Activated naive CD4-positive, alpha-beta T cell treated with anti-CD3 and anti-CD28 coated beads, Interleukin-2, amount 50 U/mL, for 72 hours (primary cell): ENCODE measurements at regions not wholly inside any gene's neighbourhood (a gene's known extent, or its start where the extent isn't known, plus 50 kb on each side); places are given as distances from the start of the nearest gene placed in this dataset.

Source experiments
- ATAC-seq, 2 donors: fragments of 150-1000 bp; cut with Tn5 transposase; 2 replicates each; pipeline ENCODE4 v1.10.0; 2021; ENCODE audit warnings: mild to moderate bottlenecking in 2 of 2, moderate library complexity in 2 of 2
- DNase-seq, 2 donors: peaks; one replicate each; pipeline ENCODE4 v3.0.0; 2021 to 2022; ENCODE audit warnings: low spot score in 2 of 2
- H3K27ac Mint-ChIP-seq, 2 donors: one replicate each; pipeline ENCODE4 v1.8.0; 2022; ENCODE audit warnings: mild to moderate bottlenecking in 2 of 2, mixed read lengths in 2 of 2
- H3K36me3 Mint-ChIP-seq, 2 donors: one replicate each; pipeline ENCODE4 v1.8.0; 2022; ENCODE audit warnings: mixed read lengths in 2 of 2
- H3K9me3 Mint-ChIP-seq, 2 donors: one replicate each; pipeline ENCODE4 v1.8.0; 2022; ENCODE audit warnings: mixed read lengths in 2 of 2

GRCh38 chr2:53302455-53302854 lies 465.1 kb upstream of the CHAC2 start:
- no peak for ATAC-seq
- no peaks in the 10 kb centered on the region for H3K36me3 Mint-ChIP-seq
- H3K9me3 Mint-ChIP-seq: no peaks in the 10 kb centered on the region
- DNase-seq: no peak
- no peak overlapping the region for H3K27ac Mint-ChIP-seq

GRCh38 chr2:53289309-53290006 lies 478.1 kb upstream of the CHAC2 start:
- H3K27ac Mint-ChIP-seq: no peak overlapping the region
- no peaks in the 10 kb centered on the region for H3K36me3 Mint-ChIP-seq
- no peak for DNase-seq
- ATAC-seq: no peak
- H3K9me3 Mint-ChIP-seq: no peaks in the 10 kb centered on the region

GRCh38 chr2:53286345-53286744 lies 481.3 kb upstream of the CHAC2 start:
- ATAC-seq: no peak
- no peak for DNase-seq
- Mint-ChIP-seq H3K27ac (no peak overlapping the region), H3K9me3 (no peaks in the 10 kb centered on the region), H3K36me3 (no peaks in the 10 kb centered on the region)

GRCh38 chr2:53275743-53276142 lies 491.9 kb upstream of the CHAC2 start:
- peaks cover 5 to 14% of the 10 kb centered on the region in 2 donors for H3K9me3 Mint-ChIP-seq
- ATAC-seq: no peak

GRCh38 chr2:53268626-53269025 lies 499.0 kb upstream of the CHAC2 start:
- Mint-ChIP-seq H3K9me3 (peaks cover 0 to 5% of the 10 kb centered on the region in 2 donors), H3K27ac (no peak overlapping the region)

More at GRCh38 chr2:53275743-53276142, 491.9 kb upstream of the CHAC2 start:
- no peak for DNase-seq
- H3K36me3 Mint-ChIP-seq: no peaks in the 10 kb centered on the region
- no peak overlapping the region for H3K27ac Mint-ChIP-seq

GRCh38 chr2:53268086-53268485 lies 499.5 kb upstream of the CHAC2 start:
- ATAC-seq (no peak), DNase-seq (no peak)
- H3K36me3 Mint-ChIP-seq: no peaks in the 10 kb centered on the region
- H3K27ac Mint-ChIP-seq: no peak overlapping the region
- H3K9me3 Mint-ChIP-seq: peaks cover 0 to 3% of the 10 kb centered on the region in 2 donors

More at GRCh38 chr2:53268626-53269025, 499.0 kb upstream of the CHAC2 start:
- DNase-seq (no peak), ATAC-seq (no peak)
- H3K36me3 Mint-ChIP-seq: no peaks in the 10 kb centered on the region

GRCh38 chr2:53265544-53266299 lies 501.9 kb upstream of the CHAC2 start:
- no peak for DNase-seq
- Mint-ChIP-seq H3K27ac (no peak overlapping the region), H3K36me3 (no peaks in the 10 kb centered on the region), H3K9me3 (peaks cover 0 to 5% of the 10 kb centered on the region in 2 donors)
- no peak for ATAC-seq

- Mint-ChIP-seq H3K27ac (no peak overlapping the region), H3K9me3 (peaks cover 0 to 5% of the 10 kb centered on the region in 2 donors), H3K36me3 (no peaks in the 10 kb centered on the region)
- DNase-seq: no peak
- no peak for ATAC-seq
Observed at GRCh38 chr2:53260568-53260967, 507.0 kb upstream of the CHAC2 start.

GRCh38 chr2:53259395-53260009 lies 508.1 kb upstream of the CHAC2 start:
- ATAC-seq (no peak), DNase-seq (no peak)
- Mint-ChIP-seq H3K9me3 (peaks cover 0 to 5% of the 10 kb centered on the region in 2 donors), H3K36me3 (no peaks in the 10 kb centered on the region), H3K27ac (no peak overlapping the region)

GRCh38 chr2:53257287-53257686 lies 510.3 kb upstream of the CHAC2 start:
- DNase-seq (no peak), ATAC-seq (no peak)
- Mint-ChIP-seq H3K27ac (no peak overlapping the region), H3K9me3 (peaks cover 0 to under 1% of the 10 kb centered on the region in 2 donors), H3K36me3 (no peaks in the 10 kb centered on the region)

GRCh38 chr2:53253244-53253643 lies 514.4 kb upstream of the CHAC2 start:
- Mint-ChIP-seq H3K36me3 (no peaks in the 10 kb centered on the region), H3K27ac (no peak overlapping the region), H3K9me3 (no peaks in the 10 kb centered on the region)
- DNase-seq (no peak), ATAC-seq (no peak)

- ATAC-seq: no peak
- no peaks in the 10 kb centered on the region for H3K9me3 Mint-ChIP-seq
- no peak for DNase-seq
- H3K36me3 Mint-ChIP-seq: no peaks in the 10 kb centered on the region
- H3K27ac Mint-ChIP-seq: no peak overlapping the region
Observed at GRCh38 chr2:53252115-53252514, 515.5 kb upstream of the CHAC2 start.

GRCh38 chr2:53247956-53248735 lies 519.5 kb upstream of the CHAC2 start:
- Mint-ChIP-seq H3K27ac (no peak overlapping the region), H3K36me3 (no peaks in the 10 kb centered on the region), H3K9me3 (no peaks in the 10 kb centered on the region)
- ATAC-seq (no peak), DNase-seq (no peak)

GRCh38 chr2:53243430-53243829 lies 524.2 kb upstream of the CHAC2 start:
- DNase-seq: no peak
- H3K9me3 Mint-ChIP-seq: no peaks in the 10 kb centered on the region
- ATAC-seq: no peak
- H3K27ac Mint-ChIP-seq: no peak overlapping the region
- no peaks in the 10 kb centered on the region for H3K36me3 Mint-ChIP-seq

GRCh38 chr2:53242090-53242489 lies 525.5 kb upstream of the CHAC2 start:
- H3K27ac Mint-ChIP-seq: no peak overlapping the region
- H3K9me3 Mint-ChIP-seq: no peaks in the 10 kb centered on the region
- H3K36me3 Mint-ChIP-seq: no peaks in the 10 kb centered on the region
- no peak for ATAC-seq
- DNase-seq: no peak

GRCh38 chr2:53235836-53236582 lies 531.6 kb upstream of the CHAC2 start:
- no peaks in the 10 kb centered on the region for H3K9me3 Mint-ChIP-seq
- H3K36me3 Mint-ChIP-seq: no peaks in the 10 kb centered on the region
- ATAC-seq (no peak), DNase-seq (no peak)
- no peak overlapping the region for H3K27ac Mint-ChIP-seq
